K562 (cell line): ENCODE measurements at regions not wholly inside any gene's neighbourhood (a gene's known extent, or its start where the extent isn't known, plus 50 kb on each side); places are given as distances from the start of the nearest gene placed in this dataset.

Source experiments
- ATAC-seq: fragments of 200-7000 bp; cut with Tn5 transposase; 3 replicates; pipeline ENCODE4 v1.9.1; 2020; ENCODE audit warnings: moderate library complexity
- BruUV-seq: library from RNA; stranded (reverse); fragments of 400-500 nt; replicated peaks from 2 replicates; lab custom pipeline; 2021; lab: Mats Ljungman, UMichigan
- CTCF ChIA-PET: fragments of 300-600 bp; formaldehyde crosslinking; extraction: SDS; loops from one replicate; lab custom pipeline; 2021; ENCODE audit warnings: low intra/inter-chr PET ratio; lab: Yijun Ruan, JAX
- POLR2A ChIA-PET: fragments of 300-600, 350-650 bp; sonication (Branson Sonifier 250); formaldehyde crosslinking; extraction: SDS; loops from one replicate; lab custom pipeline; 2021; ENCODE audit warnings: antibody characterized with exemption, inconsistent platforms; lab: Yijun Ruan, JAX
- DNase-seq, 4 experiments: peaks; one replicate each; pipeline versions ENCODE4 v3.0.0 to v3.0.0-alpha.2; 2011 to 2018; ENCODE audit warnings: low spot score in 3 of 4, mixed read lengths in 3 of 4; ENCODE audit errors: extremely low read depth in 1 of 4
- FAIRE-seq: peaks from 2 replicates; lab custom pipeline; 2011; peaks lifted over from hg19 to GRCh38; lab: Jason Lieb, UNC
- H2AFZ ChIP-seq: 2 replicates; pipeline ENCODE4 v1.6.0; 2011; ENCODE audit warnings: low read depth, low read length, control low read depth, inconsistent platforms
- H3K27ac ChIP-seq: fragments of 200-600 bp; 3 replicates; pipeline ENCODE4 v1.8.0; 2011; ENCODE audit warnings: low read depth, mild to moderate bottlenecking, control low read depth, inconsistent platforms, low read length, moderate library complexity, mixed read lengths; ENCODE audit errors: extremely low read depth
- H3K27me3 ChIP-seq, 2 experiments: fragments of 300-600 bp in 1 of 2; 2 replicates in 1 of 2; 3 replicates in 1 of 2; pipeline versions ENCODE4 v1.6.0 to v1.8.0; 2011; ENCODE audit warnings: inconsistent platforms in 2 of 2, low read length in 2 of 2, mild to moderate bottlenecking in 1 of 2, mixed read lengths in 1 of 2, moderate library complexity in 1 of 2; ENCODE audit not compliant: control insufficient read depth in 2 of 2, insufficient read depth in 2 of 2
- H3K36me3 ChIP-seq: fragments of 300-600 bp; 3 replicates; pipeline ENCODE4 v1.8.0; 2011; ENCODE audit warnings: mild to moderate bottlenecking, low read length, inconsistent platforms; ENCODE audit not compliant: control insufficient read depth, insufficient read depth
- H3K4me1 ChIP-seq, 2 experiments: fragments of 200-600 bp in 1 of 2; replicated peaks in 1 of 2; 2 replicates in 1 of 2; 3 replicates in 1 of 2; pipeline versions ENCODE4 v1.5.1 to v1.8.0; 2011; ENCODE audit warnings: inconsistent platforms in 2 of 2, low read length in 2 of 2, mild to moderate bottlenecking in 1 of 2, mixed read lengths in 1 of 2, moderate library complexity in 1 of 2; ENCODE audit not compliant: control insufficient read depth in 2 of 2, insufficient read depth in 2 of 2
- H3K4me2 ChIP-seq: 2 replicates; pipeline ENCODE4 v1.6.1; 2011; ENCODE audit warnings: low read length, control low read depth, inconsistent platforms, mixed read lengths; ENCODE audit not compliant: insufficient read depth
- H3K4me3 ChIP-seq: fragments of 200-600 bp; sonication (generic), shearing (Covaris generic); 2 replicates; pipeline ENCODE4 v1.5.1; 2016; ENCODE audit warnings: control low read depth, inconsistent platforms
- H3K79me2 ChIP-seq: fragments of 200-600 bp; 3 replicates; pipeline ENCODE4 v1.8.0; 2011; ENCODE audit warnings: low read length, inconsistent platforms; ENCODE audit not compliant: control insufficient read depth, insufficient read depth
- H3K9ac ChIP-seq, 2 experiments: 2 replicates each; pipeline versions ENCODE4 v1.6.0 to v1.6.1; 2011; ENCODE audit warnings: low read depth in 2 of 2, low read length in 2 of 2, control low read depth in 1 of 2, inconsistent platforms in 1 of 2, mild to moderate bottlenecking in 1 of 2, mixed read lengths in 1 of 2; ENCODE audit not compliant: insufficient read depth in 1 of 2
- H3K9me1 ChIP-seq: one replicate; pipeline ENCODE4 v1.6.0; 2011; ENCODE audit warnings: inconsistent platforms, mild to moderate bottlenecking, low read length, moderate library complexity; ENCODE audit not compliant: control insufficient read depth, insufficient read depth
- H3K9me3 ChIP-seq: replicated peaks from 2 replicates; pipeline ENCODE4 v1.5.1; 2011; ENCODE audit warnings: low read depth, low read length, inconsistent platforms; ENCODE audit not compliant: control insufficient read depth, insufficient read depth
- H4K20me1 ChIP-seq: replicated peaks from 2 replicates; pipeline ENCODE4 v1.6.1; 2011; ENCODE audit warnings: low read length, inconsistent platforms, mixed read lengths; ENCODE audit not compliant: control insufficient read depth, insufficient read depth
- COPS2 ChIP-seq: fragments of 450-650 bp; conservative IDR thresholded peaks from 2 replicates; pipeline ENCODE4 v1.6.1; 2016; ENCODE audit warnings: mild to moderate bottlenecking, moderate library complexity
- CXXC5 ChIP-seq: fragments of 250-450 bp; sonication (Bioruptor Pico); IDR thresholded peaks from 2 replicates; pipeline ENCODE4 v1.8.0; 2022; ENCODE audit warnings: inconsistent platforms, mild to moderate bottlenecking, moderate library complexity
- DIDO1 ChIP-seq: fragments of 450-650 bp; IDR thresholded peaks from 2 replicates; pipeline ENCODE4 v1.6.1; 2016; ENCODE audit warnings: low read depth, missing biosample characterization, missing genetic modification characterization
- ERF ChIP-seq: fragments of 450-650 bp; formaldehyde crosslinking; IDR thresholded peaks from 2 replicates; pipeline ENCODE4 v1.4.0; 2020; ENCODE audit warnings: mild to moderate bottlenecking, mixed read lengths
- HNRNPLL ChIP-seq: fragments of 200-400 bp; formaldehyde crosslinking; IDR thresholded peaks from 2 replicates; pipeline ENCODE4 v1.6.1; 2017; ENCODE audit warnings: low read length, low read depth, mild to moderate bottlenecking; ENCODE audit not compliant: poor library complexity, severe bottlenecking
- MEF2A ChIP-seq: IDR thresholded peaks from 2 replicates; pipeline ENCODE4 v1.6.1; 2011; ENCODE audit warnings: low read depth, mild to moderate bottlenecking, low read length, moderate library complexity; ENCODE audit not compliant: control insufficient read depth
- RB1 ChIP-seq: fragments of 450-650 bp; IDR thresholded peaks from 2 replicates; pipeline ENCODE4 v1.6.1; 2017; ENCODE audit warnings: low read depth, mild to moderate bottlenecking
- ZBTB7A ChIP-seq: IDR thresholded peaks from 2 replicates; pipeline ENCODE4 v1.6.1; 2011; ENCODE audit warnings: low read depth, mild to moderate bottlenecking, low read length, moderate library complexity, borderline replicate concordance; ENCODE audit not compliant: control insufficient read depth
- ZNF23 ChIP-seq: fragments of 250-450 bp; sonication (Bioruptor Pico); IDR thresholded peaks from 2 replicates; pipeline ENCODE4 v1.4.0; 2020; ENCODE audit warnings: mild to moderate bottlenecking
- WGBS: fragments of 100-300 bp; shearing (Covaris generic); methylation state at CpG from one replicate; pipeline ENCODE4 v1.1.6; 2016; ENCODE audit warnings: low coverage, mixed read lengths; ENCODE audit not compliant: insufficient coverage; ENCODE audit errors: missing lambda C conversion rate; 5-methylcytosine and 5-hydroxymethylcytosine counted together
- in situ Hi-C: fragments of 300-500 bp; cut with MboI; formaldehyde crosslinking; loops from 4 replicates; pipeline ENCODE4 v1.15.0; 2018; ENCODE audit warnings: inconsistent platforms, mixed read lengths
- intact Hi-C: fragments of 100-400 bp; cut with micrococcal nuclease; formaldehyde crosslinking; loops from 2 replicates; pipeline ENCODE4 v1.14.2; 2022
- TF ChIP-seq, protein P1 (sequence below): fragments of 450-650 bp; formaldehyde crosslinking; IDR thresholded peaks from 2 replicates; pipeline ENCODE4 v1.4.0; 2020; ENCODE audit warnings: mild to moderate bottlenecking
- TF ChIP-seq, protein P2 (sequence below): fragments of 250-450 bp; sonication (Bioruptor Pico); IDR thresholded peaks from 2 replicates; pipeline ENCODE4 v1.4.0; 2020; ENCODE audit warnings: mild to moderate bottlenecking, moderate library complexity

DNA sequence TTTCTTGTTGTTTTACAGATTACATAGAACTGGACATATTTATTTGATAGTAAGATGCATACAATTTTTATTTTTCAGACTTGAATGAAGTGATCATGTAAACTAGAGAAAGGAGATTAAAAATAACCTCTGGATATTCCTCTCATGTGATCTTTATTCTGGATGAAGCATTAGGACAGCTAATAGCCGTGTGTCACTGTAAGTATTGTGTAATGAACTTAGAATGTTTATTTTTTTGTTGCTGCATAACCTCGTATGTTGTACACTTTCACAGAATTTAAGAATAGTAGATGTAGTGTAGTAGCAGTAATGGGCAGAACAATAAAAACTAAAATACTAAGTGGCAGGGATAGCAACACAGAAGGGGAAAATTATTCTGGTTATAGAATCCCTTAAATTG is 2094.5 kb upstream of the TENM3 start:
- FAIRE-seq (no peak), ATAC-seq (no peak), DNase-seq (no peak)
- 0% methylated on average over 2 of the region's 2 CpGs for WGBS
- no peaks in the 10 kb centered on the region for H3K36me3 ChIP-seq
- in situ Hi-C loops (no loop called here), intact Hi-C loops (no loop called here)
- no peaks in the 10 kb centered on the region for H4K20me1 ChIP-seq
- H3K27ac ChIP-seq: no peak overlapping the region
- H3K9me1 ChIP-seq: no peaks in the 10 kb centered on the region
- ChIA-PET POLR2A (no interaction called here), CTCF (no interaction called here)
- TF ChIP-seq, protein P1, sequence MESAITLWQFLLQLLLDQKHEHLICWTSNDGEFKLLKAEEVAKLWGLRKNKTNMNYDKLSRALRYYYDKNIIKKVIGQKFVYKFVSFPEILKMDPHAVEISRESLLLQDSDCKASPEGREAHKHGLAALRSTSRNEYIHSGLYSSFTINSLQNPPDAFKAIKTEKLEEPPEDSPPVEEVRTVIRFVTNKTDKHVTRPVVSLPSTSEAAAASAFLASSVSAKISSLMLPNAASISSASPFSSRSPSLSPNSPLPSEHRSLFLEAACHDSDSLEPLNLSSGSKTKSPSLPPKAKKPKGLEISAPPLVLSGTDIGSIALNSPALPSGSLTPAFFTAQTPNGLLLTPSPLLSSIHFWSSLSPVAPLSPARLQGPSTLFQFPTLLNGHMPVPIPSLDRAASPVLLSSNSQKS: no peak
- TF ChIP-seq CXXC5 (CRISPR knock-in tag) (no peak), ZBTB7A (no peak), DIDO1 (no peak)
- H3K9me3 ChIP-seq: no peaks in the 10 kb centered on the region
- no peaks in the 10 kb centered on the region for H3K4me1 ChIP-seq
- H3K4me2 ChIP-seq: no peak overlapping the region
- no peak overlapping the region for H3K9ac ChIP-seq
- BruUV-seq: no TSS peak
- H3K79me2 ChIP-seq: no peaks in the 10 kb centered on the region
- H3K27me3 ChIP-seq: no peaks in the 10 kb centered on the region
- no peak overlapping the region for H2AFZ ChIP-seq
- H3K4me3 ChIP-seq: no peak overlapping the region

DNA sequence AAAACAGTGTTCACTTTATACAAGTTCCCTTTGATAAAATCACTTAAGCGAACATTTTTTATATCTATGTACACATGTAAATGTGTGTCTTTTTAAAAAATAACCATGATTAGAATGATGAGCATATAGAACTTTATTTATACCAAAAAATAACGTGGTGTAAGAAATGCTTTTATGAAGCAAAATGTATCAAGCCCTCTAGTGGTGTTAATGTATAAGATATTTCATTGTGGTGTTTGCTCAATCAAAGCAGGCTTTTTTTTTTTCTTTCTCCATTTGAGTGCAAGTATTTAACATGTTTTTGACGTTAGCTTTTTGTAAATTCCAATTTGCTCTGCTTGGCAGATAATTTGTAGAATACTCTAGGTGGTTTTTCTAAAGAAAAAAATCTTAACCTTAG is 2092.4 kb upstream of the TENM3 start:
- DNase-seq (no peak), FAIRE-seq (no peak), ATAC-seq (no peak)
- H3K79me2 ChIP-seq: no peaks in the 10 kb centered on the region
- no peak overlapping the region for H3K27ac ChIP-seq
- CTCF ChIA-PET: no interaction called here
- intact Hi-C loops (no loop called here), in situ Hi-C loops (no loop called here)
- no TSS peak for BruUV-seq
- H3K4me1 ChIP-seq: no peaks in the 10 kb centered on the region
- POLR2A ChIA-PET: no interaction called here
- TF ChIP-seq, protein P2, sequence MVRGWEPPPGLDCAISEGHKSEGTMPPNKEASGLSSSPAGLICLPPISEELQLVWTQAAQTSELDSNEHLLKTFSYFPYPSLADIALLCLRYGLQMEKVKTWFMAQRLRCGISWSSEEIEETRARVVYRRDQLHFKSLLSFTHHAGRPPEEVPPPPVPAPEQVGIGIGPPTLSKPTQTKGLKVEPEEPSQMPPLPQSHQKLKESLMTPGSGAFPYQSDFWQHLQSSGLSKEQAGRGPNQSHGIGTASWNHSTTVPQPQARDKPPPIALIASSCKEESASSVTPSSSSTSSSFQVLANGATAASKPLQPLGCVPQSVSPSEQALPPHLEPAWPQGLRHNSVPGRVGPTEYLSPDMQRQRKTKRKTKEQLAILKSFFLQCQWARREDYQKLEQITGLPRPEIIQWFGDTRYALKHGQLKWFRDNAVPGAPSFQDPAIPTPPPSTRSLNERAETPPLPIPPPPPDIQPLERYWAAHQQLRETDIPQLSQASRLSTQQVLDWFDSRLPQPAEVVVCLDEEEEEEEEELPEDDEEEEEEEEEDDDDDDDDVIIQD (CRISPR knock-in tag): no peak
- TF ChIP-seq MEF2A (no peak), HNRNPLL (no peak), ZNF23 (CRISPR knock-in tag) (no peak), COPS2 (no peak), ERF (CRISPR knock-in tag) (no peak), RB1 (no peak)
- 0% methylated on average over 3 of the region's 3 CpGs for WGBS
- no peak overlapping the region for H3K4me3 ChIP-seq
- no peaks in the 10 kb centered on the region for H3K27me3 ChIP-seq
- no peak overlapping the region for H2AFZ ChIP-seq
- H3K9ac ChIP-seq: no peak overlapping the region
- no peaks in the 10 kb centered on the region; the same call in none of the 2 replicates for H3K9me3 ChIP-seq
- no peaks in the 10 kb centered on the region for H3K9me1 ChIP-seq
- H3K36me3 ChIP-seq: no peaks in the 10 kb centered on the region
- no peak overlapping the region for H3K4me2 ChIP-seq
- H4K20me1 ChIP-seq: no peaks in the 10 kb centered on the region
